ENCODE measurements at regions not wholly inside any gene's neighbourhood (a gene's known extent, or its start where the extent isn't known, plus 50 kb on each side); places are given as distances from the start of the nearest gene placed in this dataset.

GRCh38 chr19:13712767-13713201 lies 51.5 kb upstream of the MRI1 start:
- TF ChIP-seq CTCF (IDR thresholded peaks at IDR 0.05) (no peak), POLR2A (IDR thresholded peaks at IDR 0.05) (no peak)
